ENCODE measurements at regions not wholly inside any gene's neighbourhood (a gene's known extent, or its start where the extent isn't known, plus 50 kb on each side); places are given as distances from the start of the nearest gene placed in this dataset.

DNA sequence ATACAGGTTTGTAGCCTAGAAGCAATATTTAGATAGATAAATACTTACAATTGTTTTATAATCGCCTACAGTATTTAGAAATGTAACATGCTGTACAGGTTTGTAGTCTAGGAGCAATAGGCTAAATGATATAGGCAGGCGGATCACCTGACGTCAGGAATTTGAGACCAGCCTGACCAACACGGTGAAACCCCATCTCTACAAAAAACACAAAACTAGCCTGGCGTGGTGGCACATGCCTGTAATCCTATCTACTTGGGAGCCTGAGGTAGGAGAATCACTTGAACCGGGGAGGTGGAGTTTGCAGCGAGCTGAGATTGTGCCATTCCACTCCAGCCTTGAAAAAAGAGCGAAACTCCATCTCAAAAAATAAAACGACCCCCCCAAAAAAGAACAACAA lies 375.2 kb upstream of the EPHA3 start:
- no peak for TF ChIP-seq POLR2A (IDR thresholded peaks at IDR 0.05; ENCODE audit: low read depth, low read length)
- TF ChIP-seq POLR2AphosphoS5 (IDR thresholded peaks at IDR 0.05; ENCODE audit: low read depth, low read length): no peak
- no peak for TF ChIP-seq TAF1 (IDR thresholded peaks at IDR 0.05; ENCODE audit: borderline replicate concordance, low read depth, low read length)

All from GM12892 (cell line).